Activated naive CD8-positive, alpha-beta T cell treated with anti-CD3 and anti-CD28 coated beads, Interleukin-2, amount 50 U/mL, for 24 hours (primary cell): ENCODE measurements at regions not wholly inside any gene's neighbourhood (a gene's known extent, or its start where the extent isn't known, plus 50 kb on each side); places are given as distances from the start of the nearest gene placed in this dataset.

Experiments used
- ATAC-seq: fragments of 150-1000 bp; cut with Tn5 transposase; one replicate; pipeline ENCODE4 v1.10.0; 2021
- DNase-seq: peaks from one replicate; pipeline ENCODE4 v3.0.0; 2021
- H3K27ac Mint-ChIP-seq: one replicate; pipeline ENCODE4 v1.8.0; 2021; ENCODE audit warnings: mild to moderate bottlenecking, mixed read lengths
- H3K27me3 Mint-ChIP-seq: one replicate; pipeline ENCODE4 v1.8.0; 2021; ENCODE audit warnings: mixed read lengths
- H3K36me3 Mint-ChIP-seq: one replicate; pipeline ENCODE4 v1.8.0; 2021; ENCODE audit warnings: low read depth, mixed read lengths
- H3K4me1 Mint-ChIP-seq: one replicate; pipeline ENCODE4 v1.8.0; 2021; ENCODE audit warnings: mixed read lengths
- H3K4me3 Mint-ChIP-seq: one replicate; pipeline ENCODE4 v1.8.0; 2021; ENCODE audit warnings: mild to moderate bottlenecking, moderate library complexity, mixed read lengths
- H3K9me3 Mint-ChIP-seq: one replicate; pipeline ENCODE4 v1.8.0; 2021; ENCODE audit warnings: mixed read lengths

DNA sequence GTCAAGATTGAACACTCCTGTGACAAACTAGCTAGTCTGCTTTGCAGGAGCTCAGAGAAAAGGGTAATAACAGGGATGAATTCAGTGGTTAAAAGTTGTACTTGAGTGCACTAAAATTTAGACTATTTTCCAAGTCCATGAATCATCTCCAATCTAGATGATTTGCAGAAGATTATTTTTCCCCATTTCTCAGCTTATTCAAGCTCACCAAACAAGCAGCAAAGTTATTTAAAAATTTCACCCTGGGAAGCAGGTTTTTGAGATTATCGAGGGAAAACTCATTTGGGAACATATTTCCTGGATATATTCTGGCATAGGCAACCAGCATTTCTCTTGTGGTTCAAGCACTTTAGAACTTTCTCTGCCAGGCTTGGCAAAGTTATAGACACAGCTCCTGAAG, 311.4 kb downstream of the TLE1 start:
- ATAC-seq, result no peak
- Mint-ChIP-seq H3K36me3 (no peaks in the 10 kb centered on the region), H3K4me3 (no peak overlapping the region), H3K9me3 (no peaks in the 10 kb centered on the region), H3K27me3 (no peaks in the 10 kb centered on the region), H3K27ac (no peak overlapping the region), H3K4me1 (no peaks in the 10 kb centered on the region)
- no peak for DNase-seq

GRCh38 chr9:81377320-81377719, 312.0 kb downstream of the TLE1 start:
- H3K36me3 Mint-ChIP-seq, result no peaks in the 10 kb centered on the region
- no peaks in the 10 kb centered on the region for H3K4me1 Mint-ChIP-seq
- no peak for ATAC-seq
- H3K4me3 Mint-ChIP-seq, result no peak overlapping the region
- DNase-seq, result no peak
- H3K27me3 Mint-ChIP-seq, result no peaks in the 10 kb centered on the region
- no peak overlapping the region for H3K27ac Mint-ChIP-seq
- no peaks in the 10 kb centered on the region for H3K9me3 Mint-ChIP-seq

DNA sequence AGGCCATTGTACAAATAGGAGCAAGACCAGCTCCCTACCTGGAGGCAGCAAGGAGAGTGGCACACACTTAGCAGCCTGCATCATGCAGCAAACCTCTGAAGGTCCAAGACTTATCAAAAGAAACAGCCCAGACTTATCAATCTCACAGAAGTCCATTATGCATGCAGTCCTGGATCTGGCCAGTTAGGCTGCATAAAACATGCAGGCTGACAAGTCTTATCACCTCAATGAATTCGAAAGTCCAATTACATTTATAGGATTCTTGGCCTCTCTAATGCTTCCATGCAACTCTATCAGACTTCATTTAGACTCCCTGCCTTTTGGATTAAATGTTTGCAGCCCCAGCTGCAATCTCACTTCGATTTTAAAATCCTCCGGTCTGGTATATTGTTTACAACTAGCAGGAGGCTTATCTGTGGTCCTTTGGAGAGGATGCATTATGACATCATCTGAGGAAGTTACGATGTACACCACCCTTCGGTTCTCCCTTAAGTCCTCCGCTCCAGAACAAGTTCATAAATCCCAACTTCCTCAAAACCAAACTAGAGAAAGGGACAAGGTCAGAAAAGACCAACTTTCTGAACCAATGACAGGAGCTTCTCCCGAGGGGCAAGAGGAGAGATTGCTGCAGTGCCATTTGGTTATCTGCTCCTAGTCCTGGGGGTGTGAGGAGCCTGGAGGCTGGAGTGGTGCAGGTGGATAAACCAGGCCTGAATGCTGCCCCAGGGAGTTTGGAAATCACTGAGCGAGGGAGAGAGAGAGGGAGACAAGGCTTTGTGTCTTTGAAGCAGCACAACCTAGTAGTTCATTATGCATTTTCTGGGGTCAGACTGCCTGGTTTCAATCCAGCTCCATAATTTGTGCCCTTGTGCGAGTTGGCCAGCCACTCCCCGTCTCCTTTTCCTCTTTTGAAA, 313.9 kb downstream of the TLE1 start:
- H3K27me3 Mint-ChIP-seq, result no peaks in the 10 kb centered on the region

DNA sequence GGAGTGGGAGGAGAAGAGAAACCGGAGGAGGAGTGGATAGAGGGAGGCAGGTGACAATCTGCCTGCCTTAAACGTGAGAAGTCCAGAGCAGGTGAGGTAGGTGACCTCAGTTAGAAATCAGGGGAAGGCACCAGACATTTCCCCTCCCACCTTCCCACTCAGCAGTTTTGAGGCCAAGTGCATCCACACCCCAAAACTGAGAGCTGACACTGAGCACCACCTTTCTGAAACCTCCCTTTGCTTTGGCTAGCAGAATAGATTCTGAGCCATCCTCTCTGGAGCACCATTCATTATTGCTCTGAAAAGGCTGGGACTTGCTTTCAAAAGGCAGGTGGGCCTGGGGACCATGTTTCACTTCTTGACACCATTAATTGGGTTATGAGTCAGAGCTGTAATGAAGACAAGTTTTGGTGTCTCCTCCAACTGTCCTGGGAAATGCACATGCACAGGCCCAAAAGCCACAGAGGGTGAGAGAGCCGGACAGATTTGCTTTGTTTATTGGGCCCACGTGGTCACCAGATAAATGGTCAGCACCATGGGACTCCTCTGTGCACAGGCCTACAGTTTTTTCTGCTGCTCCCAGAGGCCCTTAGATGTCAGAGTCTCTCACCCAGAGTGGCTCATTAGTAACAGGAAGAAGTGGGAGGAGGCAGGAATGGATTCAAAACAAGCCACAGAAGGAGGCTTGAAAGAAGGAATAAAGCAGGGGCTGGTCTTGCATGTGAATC, 314.7 kb downstream of the TLE1 start:
- DNase-seq (no peak), ATAC-seq (no peak)
- H3K27ac Mint-ChIP-seq, result no peak overlapping the region
- no peak overlapping the region for H3K4me3 Mint-ChIP-seq
- H3K27me3 Mint-ChIP-seq, result no peaks in the 10 kb centered on the region
- no peaks in the 10 kb centered on the region for H3K4me1 Mint-ChIP-seq
- no peaks in the 10 kb centered on the region for H3K36me3 Mint-ChIP-seq
- H3K9me3 Mint-ChIP-seq, result no peaks in the 10 kb centered on the region

More for the DNA sequence above, 313.9 kb downstream of the TLE1 start:
- Mint-ChIP-seq H3K4me3 (no peak overlapping the region), H3K27ac (no peak overlapping the region), H3K4me1 (no peaks in the 10 kb centered on the region), H3K9me3 (no peaks in the 10 kb centered on the region), H3K36me3 (no peaks in the 10 kb centered on the region)
- ATAC-seq (no peak), DNase-seq (no peak)

GRCh38 chr9:81373294-81373693, 316.1 kb downstream of the TLE1 start:
- H3K27ac Mint-ChIP-seq, result no peak overlapping the region
- H3K27me3 Mint-ChIP-seq, result no peaks in the 10 kb centered on the region
- DNase-seq (no peak), ATAC-seq (no peak)
- no peaks in the 10 kb centered on the region for H3K9me3 Mint-ChIP-seq
- H3K4me3 Mint-ChIP-seq, result no peak overlapping the region
- no peaks in the 10 kb centered on the region for H3K36me3 Mint-ChIP-seq
- no peaks in the 10 kb centered on the region for H3K4me1 Mint-ChIP-seq

- Mint-ChIP-seq H3K27me3 (no peaks in the 10 kb centered on the region), H3K27ac (no peak overlapping the region), H3K36me3 (no peaks in the 10 kb centered on the region), H3K9me3 (no peaks in the 10 kb centered on the region), H3K4me3 (no peak overlapping the region), H3K4me1 (no peaks in the 10 kb centered on the region)
- no peak for ATAC-seq
- DNase-seq, result no peak
These were observed 316.6 kb downstream of the TLE1 start for GRCh38 chr9:81372628-81373191.

DNA sequence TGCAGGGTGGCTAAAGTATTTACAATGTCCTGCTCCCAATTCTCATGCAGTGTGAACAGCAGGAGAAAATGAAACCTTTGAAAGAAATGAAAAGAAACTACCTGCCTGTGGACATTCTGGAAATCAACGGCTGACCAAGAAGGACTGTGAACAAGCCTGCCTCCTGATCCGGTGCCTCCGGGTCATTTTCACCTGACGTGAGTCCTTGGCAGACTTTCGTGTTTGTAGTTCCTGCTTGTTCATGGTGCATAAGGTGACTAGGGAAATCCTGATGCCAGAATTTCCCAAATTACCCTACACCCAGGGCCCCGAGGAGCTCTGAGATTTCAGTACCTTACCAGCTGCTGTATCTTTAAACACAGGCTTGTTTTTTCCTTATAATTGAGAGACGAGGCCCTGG, 317.5 kb downstream of the TLE1 start:
- peaks cover 6% of the 10 kb centered on the region for H3K9me3 Mint-ChIP-seq
- no peaks in the 10 kb centered on the region for H3K36me3 Mint-ChIP-seq
- ATAC-seq (no peak), DNase-seq (no peak)
- H3K27me3 Mint-ChIP-seq, result no peaks in the 10 kb centered on the region
- H3K4me3 Mint-ChIP-seq, result no peak overlapping the region
- H3K27ac Mint-ChIP-seq, result no peak overlapping the region
- no peaks in the 10 kb centered on the region for H3K4me1 Mint-ChIP-seq

- Mint-ChIP-seq H3K27me3 (no peaks in the 10 kb centered on the region), H3K36me3 (no peaks in the 10 kb centered on the region), H3K4me1 (no peaks in the 10 kb centered on the region), H3K9me3 (peaks cover 6% of the 10 kb centered on the region), H3K27ac (no peak overlapping the region), H3K4me3 (no peak overlapping the region)
- DNase-seq (no peak), ATAC-seq (no peak)
These were observed 318.7 kb downstream of the TLE1 start for GRCh38 chr9:81370650-81371049.

DNA sequence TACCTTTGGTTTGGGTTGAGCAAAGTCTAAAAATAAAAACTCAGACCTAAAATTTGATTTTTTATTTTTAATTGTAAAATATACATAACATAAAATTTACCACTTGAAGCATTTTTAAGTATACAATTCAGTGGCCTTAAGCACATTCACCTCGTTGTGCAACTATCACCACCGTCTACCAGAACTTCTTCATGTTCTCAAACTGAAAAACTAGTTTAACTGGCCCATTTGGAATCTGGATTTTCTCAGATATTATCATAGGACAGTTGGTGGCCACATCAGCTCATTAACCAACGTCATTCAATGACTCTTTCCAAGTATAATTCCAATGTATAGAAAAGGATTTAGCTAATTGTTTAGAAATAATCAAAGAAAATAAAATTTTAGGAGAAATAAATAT, 319.3 kb downstream of the TLE1 start:
- no peaks in the 10 kb centered on the region for H3K36me3 Mint-ChIP-seq
- ATAC-seq (no peak), DNase-seq (no peak)
- H3K4me1 Mint-ChIP-seq, result no peaks in the 10 kb centered on the region
- H3K27ac Mint-ChIP-seq, result no peak overlapping the region
- H3K27me3 Mint-ChIP-seq, result no peaks in the 10 kb centered on the region
- peaks cover 6% of the 10 kb centered on the region for H3K9me3 Mint-ChIP-seq
- no peak overlapping the region for H3K4me3 Mint-ChIP-seq

DNA sequence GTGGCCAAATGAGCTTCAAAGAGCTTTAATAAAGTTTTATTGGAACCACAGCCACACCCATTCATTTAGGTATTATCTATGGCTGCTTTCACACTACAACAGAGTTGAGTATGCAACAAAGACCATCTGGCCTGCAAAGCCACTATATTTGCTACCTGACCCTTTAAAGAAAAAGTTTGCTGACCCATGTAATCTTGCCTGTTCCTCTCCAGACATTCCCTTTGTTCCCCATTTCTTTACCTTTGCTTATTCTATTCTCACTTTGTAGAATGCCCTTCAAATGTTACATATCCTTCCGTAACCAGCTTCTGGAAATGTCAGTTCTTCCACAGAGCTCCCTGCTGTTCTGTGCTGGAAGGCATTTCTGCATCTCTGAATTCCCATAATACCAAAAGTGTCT, 320.2 kb downstream of the TLE1 start:
- Mint-ChIP-seq H3K4me1 (no peaks in the 10 kb centered on the region), H3K27me3 (no peaks in the 10 kb centered on the region), H3K36me3 (no peaks in the 10 kb centered on the region), H3K4me3 (no peak overlapping the region), H3K9me3 (peaks cover 16% of the 10 kb centered on the region), H3K27ac (no peak overlapping the region)
- ATAC-seq (no peak), DNase-seq (no peak)

DNA sequence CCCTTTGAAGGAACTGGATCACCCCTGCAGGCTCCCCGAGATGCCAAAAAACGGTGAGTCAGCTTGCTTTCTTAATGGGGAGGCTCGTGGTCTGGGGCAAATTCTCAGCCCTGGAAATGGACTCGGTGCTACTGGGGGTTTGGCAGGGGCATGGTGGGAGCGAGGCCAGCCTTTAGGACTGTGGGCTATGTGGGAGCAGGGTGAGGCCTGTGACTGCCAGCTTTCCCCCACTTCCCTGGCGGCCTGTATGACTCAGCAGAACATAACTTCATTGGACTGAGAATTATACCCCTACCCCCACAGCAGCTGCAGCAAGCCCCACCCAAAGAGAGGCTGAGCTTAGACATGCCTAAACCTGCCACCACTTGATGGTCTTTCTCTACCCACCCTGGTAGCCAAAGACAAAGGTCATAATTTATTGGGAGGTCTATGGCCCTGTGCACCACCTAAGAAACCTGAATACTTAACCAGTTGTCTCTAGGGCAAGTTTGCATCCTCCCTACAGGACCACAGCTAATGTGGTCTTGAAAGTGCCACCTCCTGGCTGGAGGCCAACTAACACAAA, 325.3 kb downstream of the TLE1 start:
- no peaks in the 10 kb centered on the region for H3K36me3 Mint-ChIP-seq
- no peak overlapping the region for H3K4me3 Mint-ChIP-seq

DNA sequence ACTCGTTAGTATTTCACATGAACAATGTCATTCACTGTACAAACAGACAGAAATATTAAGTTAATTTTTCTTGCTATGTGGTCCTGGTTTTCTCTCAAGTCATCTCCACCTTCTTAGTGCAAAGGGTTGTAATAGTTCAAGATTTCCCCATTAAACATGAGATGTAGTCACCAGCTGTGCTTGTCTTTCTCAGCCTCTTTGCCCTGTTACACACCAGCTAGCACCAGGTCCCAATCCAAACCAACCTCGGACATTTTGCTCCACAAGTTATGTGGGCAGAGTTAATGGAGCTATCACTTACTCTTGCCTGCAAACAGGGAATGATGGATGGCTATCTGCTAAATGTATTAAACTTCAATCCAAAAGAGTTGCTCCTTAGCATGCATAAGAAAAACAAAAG, 328.1 kb downstream of the TLE1 start:
- DNase-seq (no peak), ATAC-seq (no peak)
- Mint-ChIP-seq H3K9me3 (peaks cover 21% of the 10 kb centered on the region), H3K4me3 (no peak overlapping the region), H3K27me3 (no peaks in the 10 kb centered on the region), H3K27ac (no peak overlapping the region), H3K36me3 (no peaks in the 10 kb centered on the region), H3K4me1 (no peaks in the 10 kb centered on the region)

More for the DNA sequence above, 325.3 kb downstream of the TLE1 start:
- Mint-ChIP-seq H3K27me3 (no peaks in the 10 kb centered on the region), H3K4me1 (no peaks in the 10 kb centered on the region), H3K27ac (no peak overlapping the region), H3K9me3 (peaks cover 23% of the 10 kb centered on the region)
- ATAC-seq, result no peak
- no peak for DNase-seq

DNA sequence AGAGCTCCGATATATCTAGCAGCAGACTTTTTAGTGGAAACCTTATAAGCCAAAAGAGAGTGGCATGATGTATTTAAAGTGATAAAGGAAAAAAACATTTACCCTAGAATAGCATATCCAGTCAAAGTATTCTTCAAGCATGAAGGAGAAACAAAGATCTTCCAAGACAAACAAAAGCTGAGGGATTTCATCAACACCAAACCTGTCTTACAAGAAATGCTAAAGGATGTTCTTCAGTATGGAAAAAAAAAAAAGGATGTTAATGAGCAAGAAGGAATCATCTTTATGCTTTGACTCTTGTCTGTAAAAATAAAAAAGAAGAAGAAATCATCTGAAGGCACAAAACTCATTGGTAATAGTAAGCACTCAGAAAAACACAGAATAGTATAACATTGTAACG, 338.2 kb downstream of the TLE1 start:
- Mint-ChIP-seq H3K4me1 (no peaks in the 10 kb centered on the region), H3K27ac (no peak overlapping the region), H3K4me3 (no peak overlapping the region), H3K9me3 (peaks cover 6% of the 10 kb centered on the region), H3K36me3 (no peaks in the 10 kb centered on the region), H3K27me3 (no peaks in the 10 kb centered on the region)
- ATAC-seq (no peak), DNase-seq (no peak)

GRCh38 chr9:81344366-81344765, 345.0 kb downstream of the TLE1 start:
- Mint-ChIP-seq H3K27ac (no peak overlapping the region), H3K36me3 (no peaks in the 10 kb centered on the region), H3K9me3 (peaks cover 10% of the 10 kb centered on the region), H3K27me3 (no peaks in the 10 kb centered on the region), H3K4me3 (no peak overlapping the region), H3K4me1 (no peaks in the 10 kb centered on the region)
- DNase-seq, result no peak
- no peak for ATAC-seq
